ENCODE measurements at regions not wholly inside any gene's neighbourhood (a gene's known extent, or its start where the extent isn't known, plus 50 kb on each side); places are given as distances from the start of the nearest gene placed in this dataset.

DNA sequence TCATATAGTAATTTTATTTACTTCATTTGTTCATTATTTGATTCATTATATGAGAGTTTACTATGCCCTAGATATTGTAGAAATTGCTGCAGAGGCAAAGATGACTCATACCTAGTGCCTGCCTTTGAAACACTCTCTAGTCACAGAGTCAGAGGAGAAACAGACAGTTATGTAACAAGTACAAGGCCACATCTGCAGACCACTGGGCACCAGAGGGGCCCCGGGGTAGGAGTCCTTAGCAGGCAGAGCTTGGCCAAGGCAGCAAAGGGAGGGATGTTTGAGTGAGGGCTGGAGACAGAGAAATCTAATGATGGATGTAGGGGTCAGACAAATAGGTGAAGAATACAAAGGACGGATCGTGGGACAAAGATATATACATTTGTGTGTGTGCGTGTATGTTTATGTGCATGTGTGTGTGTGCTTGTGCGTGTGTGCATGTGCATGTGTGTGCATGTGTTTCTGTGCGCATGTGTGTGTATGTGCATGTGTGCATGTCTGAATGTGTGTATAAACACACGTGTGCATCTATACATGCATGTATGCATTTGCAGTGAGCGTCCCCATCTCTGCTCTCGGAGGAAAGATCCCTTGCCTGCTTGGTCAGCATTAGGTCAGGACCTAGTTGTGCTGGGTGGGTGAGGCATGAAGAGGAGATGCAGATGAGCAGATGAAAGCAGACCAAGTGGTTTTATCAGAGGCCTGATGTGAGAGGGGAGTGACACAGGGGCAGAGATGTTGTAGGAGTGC, 170.6 kb upstream of the MYT1L start:
- WGBS (ENCODE audit: insufficient coverage), result 96% methylated on average over 9 of the region's 9 CpGs

DNA sequence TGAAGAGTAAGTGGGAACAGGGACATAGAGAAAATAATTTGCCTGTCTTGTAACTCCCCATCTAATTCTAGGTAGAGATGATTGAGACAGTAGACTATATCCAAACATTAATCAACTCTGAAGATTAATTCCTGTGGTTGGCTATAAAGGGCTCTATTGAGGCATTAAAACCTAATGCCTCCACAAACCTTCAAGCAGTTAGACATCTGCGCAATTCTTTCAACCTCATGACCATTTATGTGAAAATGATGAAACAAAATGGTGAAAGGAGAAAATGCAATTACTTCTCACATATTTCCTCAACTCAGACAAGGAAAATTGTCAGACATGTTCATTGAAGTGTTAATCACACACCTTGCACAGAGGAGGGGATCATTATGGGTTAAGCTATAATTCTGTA, 164.5 kb upstream of the MYT1L start:
- Mint-ChIP-seq H3K4me1 (no peaks in the 10 kb centered on the region), H3K9me3 (ENCODE audit: insufficient read depth) (no peaks in the 10 kb centered on the region), H3K27me3 (no peaks in the 10 kb centered on the region), H3K27ac (no peak overlapping the region), H3K4me3 (no peak overlapping the region)
- no peak for DNase-seq
- intact Hi-C loops (cut with micrococcal nuclease), result no loop called here
- ChIA-PET POLR2A (no interaction called here), CTCF (no interaction called here)
- no peaks in the 10 kb centered on the region for H3K9me3 ChIP-seq (ENCODE audit: control extremely low read depth in 1 of 3, control insufficient read depth in 2 of 3, insufficient read depth in 1 of 3, low read length in 2 of 3)
- H3K4me3 ChIP-seq (ENCODE audit: control extremely low read depth in 1 of 5, extremely low read depth in 1 of 5, insufficient read depth in 1 of 5, low read depth in 2 of 5, low read length in 4 of 5), result no peak overlapping the region
- no peak overlapping the region for H3K9ac ChIP-seq (ENCODE audit: low read length)
- no peak overlapping the region for H3K27ac ChIP-seq (ENCODE audit: low read length in 2 of 2)
- no peaks in the 10 kb centered on the region for H3K4me1 ChIP-seq (ENCODE audit: control insufficient read depth in 2 of 2, insufficient read depth in 2 of 2, low read length in 2 of 2)
- no peak overlapping the region for H3K4me2 ChIP-seq (replicated peaks; ENCODE audit: low read depth, low read length, poor library complexity, severe bottlenecking)
- no peaks in the 10 kb centered on the region for H3K27me3 ChIP-seq (replicated peaks in 1 of 4; ENCODE audit: control extremely low read depth in 1 of 4, control insufficient read depth in 3 of 4, insufficient read depth in 4 of 4, low read length in 3 of 4)
- no peak for ATAC-seq (ENCODE audit: low read depth)
- no peak for TF ChIP-seq EZH2 (IDR thresholded peaks at IDR 0.05; ENCODE audit: borderline replicate concordance, insufficient read depth, low read depth, low read length, poor library complexity, severe bottlenecking)
- TF ChIP-seq CTCF (IDR thresholded peaks at IDR 0.05), result no peak
- no peaks in the 10 kb centered on the region for H4K20me1 ChIP-seq (ENCODE audit: control insufficient read depth, insufficient read depth, low read length, poor library complexity, severe bottlenecking)
- no peaks in the 10 kb centered on the region for H3K36me3 ChIP-seq (replicated peaks in 1 of 2; ENCODE audit: control extremely low read depth in 1 of 2, control insufficient read depth in 1 of 2, extremely low read depth in 1 of 2, insufficient read depth in 2 of 2, low read length in 1 of 2)
- H3K79me2 ChIP-seq (ENCODE audit: control insufficient read depth, insufficient read depth, low read length), result no peaks in the 10 kb centered on the region
- no peak overlapping the region for H2AFZ ChIP-seq (ENCODE audit: insufficient read depth, low read depth, low read length, poor library complexity, severe bottlenecking)
- WGBS (ENCODE audit: insufficient coverage), result no CpG with 5 or more reads among the region's 1 CpG

More for the DNA sequence above, 170.6 kb upstream of the MYT1L start:
- no peaks in the 10 kb centered on the region for H3K4me1 ChIP-seq (ENCODE audit: control insufficient read depth in 2 of 2, insufficient read depth in 2 of 2, low read length in 2 of 2)
- H4K20me1 ChIP-seq (ENCODE audit: control insufficient read depth, insufficient read depth, low read length, poor library complexity, severe bottlenecking), result no peaks in the 10 kb centered on the region
- no peak overlapping the region for H3K9ac ChIP-seq (ENCODE audit: low read length)
- no peak overlapping the region for H3K4me2 ChIP-seq (replicated peaks; ENCODE audit: low read depth, low read length, poor library complexity, severe bottlenecking)
- TF ChIP-seq CTCF (IDR thresholded peaks at IDR 0.05) (no peak), EZH2 (IDR thresholded peaks at IDR 0.05; ENCODE audit: borderline replicate concordance, insufficient read depth, low read depth, low read length, poor library complexity, severe bottlenecking) (no peak)
- ChIA-PET POLR2A (no interaction called here), CTCF (no interaction called here)
- H2AFZ ChIP-seq (ENCODE audit: insufficient read depth, low read depth, low read length, poor library complexity, severe bottlenecking), result no peak overlapping the region
- Mint-ChIP-seq H3K9me3 (ENCODE audit: insufficient read depth) (no peaks in the 10 kb centered on the region), H3K4me1 (no peaks in the 10 kb centered on the region), H3K27me3 (no peaks in the 10 kb centered on the region), H3K4me3 (no peak overlapping the region), H3K27ac (no peak overlapping the region)
- H3K27ac ChIP-seq (ENCODE audit: low read length in 2 of 2), result no peak overlapping the region
- DNase-seq, result no peak
- H3K79me2 ChIP-seq (ENCODE audit: control insufficient read depth, insufficient read depth, low read length), result no peaks in the 10 kb centered on the region
- no peaks in the 10 kb centered on the region for H3K27me3 ChIP-seq (replicated peaks in 1 of 4; ENCODE audit: control extremely low read depth in 1 of 4, control insufficient read depth in 3 of 4, insufficient read depth in 4 of 4, low read length in 3 of 4)
- no peaks in the 10 kb centered on the region for H3K36me3 ChIP-seq (replicated peaks in 1 of 2; ENCODE audit: control extremely low read depth in 1 of 2, control insufficient read depth in 1 of 2, extremely low read depth in 1 of 2, insufficient read depth in 2 of 2, low read length in 1 of 2)
- peaks cover 0 to 7% (median 0%) of the 10 kb centered on the region in 3 donors for H3K9me3 ChIP-seq (ENCODE audit: control extremely low read depth in 1 of 3, control insufficient read depth in 2 of 3, insufficient read depth in 1 of 3, low read length in 2 of 3)
- no peak for ATAC-seq (ENCODE audit: low read depth)
- H3K4me3 ChIP-seq (ENCODE audit: control extremely low read depth in 1 of 5, extremely low read depth in 1 of 5, insufficient read depth in 1 of 5, low read depth in 2 of 5, low read length in 4 of 5), result no peak overlapping the region
- intact Hi-C loops (cut with micrococcal nuclease), result no loop called here
